GM12878 (cell line): ENCODE measurements at regions not wholly inside any gene's neighbourhood (a gene's known extent, or its start where the extent isn't known, plus 50 kb on each side); places are given as distances from the start of the nearest gene placed in this dataset.

ENCODE experiments used
- ATAC-seq: fragments of 200-7000 bp; cut with Tn5 transposase; 3 replicates; pipeline ENCODE4 v1.9.1; 2020; ENCODE audit warnings: mild to moderate bottlenecking, moderate library complexity
- BruUV-seq: library from RNA; stranded (reverse); fragments of 400-500 nt; replicated peaks from 2 replicates; lab custom pipeline; 2021; lab: Mats Ljungman, UMichigan
- CTCF ChIA-PET: fragments of 300-600 bp; sonication (Branson Sonifier 250); formaldehyde crosslinking; extraction: SDS; loops from one replicate; lab custom pipeline; 2021; ENCODE audit warnings: inconsistent platforms; lab: Yijun Ruan, JAX
- POLR2A ChIA-PET: fragments of 350-600 bp; formaldehyde crosslinking; extraction: SDS; loops from one replicate; lab custom pipeline; 2021; ENCODE audit warnings: inconsistent platforms; lab: Charles Lee
- RAD21 ChIA-PET: fragments of 300-600 bp; sonication (Branson Sonifier 250); formaldehyde crosslinking; loops from one replicate; lab custom pipeline; 2023; ENCODE audit warnings: antibody characterized with exemption; ENCODE audit not compliant: unreplicated experiment; lab: Charles Lee
- SMC1A ChIA-PET: fragments of 300-600 bp; sonication (Branson Sonifier 250); formaldehyde crosslinking; loops from one replicate; lab custom pipeline; 2023; ENCODE audit not compliant: unreplicated experiment, uncharacterized antibody; lab: Charles Lee
- DNase-seq: peaks from one replicate; pipeline ENCODE4 v3.0.0-alpha.2; 2011; ENCODE audit warnings: low read depth, low spot score
- FAIRE-seq: peaks from 3 replicates; lab custom pipeline; 2011; peaks lifted over from hg19 to GRCh38; lab: Jason Lieb, UNC
- H2AFZ ChIP-seq: 2 replicates; pipeline ENCODE4 v1.6.0; 2011; ENCODE audit warnings: low read depth, low read length, control low read depth; ENCODE audit not compliant: control insufficient read depth
- H3K27ac ChIP-seq: 2 replicates; pipeline ENCODE4 v1.5.1; 2011; ENCODE audit warnings: control low read depth; ENCODE audit not compliant: control insufficient read depth, insufficient read depth
- H3K27me3 ChIP-seq, 2 experiments: replicated peaks in 1 of 2; 2 replicates each; pipeline versions ENCODE4 v1.6.0 to v1.6.1; 2011; ENCODE audit warnings: low read length in 1 of 2; ENCODE audit not compliant: control insufficient read depth in 2 of 2, insufficient read depth in 2 of 2
- H3K36me3 ChIP-seq, 2 experiments: 2 replicates each; pipeline ENCODE4 v1.5.1; 2011; ENCODE audit warnings: low read length in 1 of 2; ENCODE audit not compliant: control insufficient read depth in 2 of 2, insufficient read depth in 2 of 2
- H3K4me1 ChIP-seq: 2 replicates; pipeline ENCODE4 v1.6.1; 2011; ENCODE audit warnings: mild to moderate bottlenecking, low read length, moderate library complexity, mixed read lengths; ENCODE audit not compliant: control insufficient read depth, insufficient read depth
- H3K4me2 ChIP-seq: 2 replicates; pipeline ENCODE4 v1.6.0; 2011; ENCODE audit warnings: control low read depth; ENCODE audit not compliant: control insufficient read depth, insufficient read depth
- H3K4me3 ChIP-seq: fragments of 200-600 bp; sonication (generic); 2 replicates; pipeline ENCODE4 v1.5.1; 2016
- H3K79me2 ChIP-seq: 2 replicates; pipeline ENCODE4 v1.6.0; 2011; ENCODE audit warnings: low read length; ENCODE audit not compliant: control insufficient read depth, insufficient read depth
- H3K9ac ChIP-seq: 2 replicates; pipeline ENCODE4 v1.8.0; 2011; ENCODE audit warnings: low read length, control low read depth, mixed read lengths; ENCODE audit not compliant: control insufficient read depth, insufficient read depth
- H3K9me3 ChIP-seq: replicated peaks from 3 replicates; pipeline ENCODE4 v1.5.1; 2011; ENCODE audit warnings: mild to moderate bottlenecking, low read length; ENCODE audit not compliant: control insufficient read depth, insufficient read depth
- H4K20me1 ChIP-seq: 2 replicates; pipeline ENCODE4 v1.6.0; 2011; ENCODE audit not compliant: control insufficient read depth, insufficient read depth
- ASH2L ChIP-seq: fragments of 300-600, 200-600 bp; sonication (generic); IDR thresholded peaks from 2 replicates; pipeline ENCODE4 v1.6.1; 2017; ENCODE audit warnings: low read depth, mild to moderate bottlenecking, borderline replicate concordance
- BHLHE40 ChIP-seq, 2 experiments: fragments of 450-650 bp in 1 of 2; IDR thresholded peaks; 2 replicates each; pipeline ENCODE4 v1.6.1; 2011 to 2017; ENCODE audit warnings: low read depth in 2 of 2, borderline replicate concordance in 1 of 2, improper control_type of control experiment in 1 of 2, low read length in 1 of 2, mild to moderate bottlenecking in 1 of 2
- CREB1 ChIP-seq: IDR thresholded peaks from 2 replicates; pipeline ENCODE4 v1.6.1; 2012; ENCODE audit warnings: low read depth, mild to moderate bottlenecking, inconsistent platforms
- FOXK2 ChIP-seq: fragments of 450-650 bp; IDR thresholded peaks from 2 replicates; pipeline ENCODE4 v1.6.1; 2017; ENCODE audit warnings: mild to moderate bottlenecking, moderate library complexity
- MTA3 ChIP-seq: IDR thresholded peaks from 2 replicates; pipeline ENCODE4 v1.6.1; 2012; ENCODE audit warnings: low read length, inconsistent platforms, borderline replicate concordance
- PBX3 ChIP-seq: IDR thresholded peaks from 2 replicates; pipeline ENCODE4 v1.6.1; 2011; ENCODE audit warnings: mild to moderate bottlenecking, low read depth, low read length, moderate library complexity; ENCODE audit not compliant: insufficient replicate concordance
- POLR2A ChIP-seq: IDR thresholded peaks from 2 replicates; pipeline ENCODE4 v1.6.1; 2011; ENCODE audit warnings: low read depth, mild to moderate bottlenecking, low read length
- POLR2AphosphoS2 ChIP-seq: IDR thresholded peaks from 2 replicates; pipeline ENCODE4 v1.6.1; 2011; ENCODE audit warnings: low read depth, mild to moderate bottlenecking, low read length, improper control_type of control experiment, moderate library complexity
- POLR2AphosphoS5 ChIP-seq: IDR thresholded peaks from 2 replicates; pipeline ENCODE4 v1.6.1; 2011; ENCODE audit warnings: mild to moderate bottlenecking, low read length, inconsistent platforms
- POU2F2 ChIP-seq: IDR thresholded peaks from 3 replicates; pipeline ENCODE4 v1.6.1; 2011; ENCODE audit warnings: low read depth, mild to moderate bottlenecking, low read length, borderline replicate concordance
- SPI1 ChIP-seq: IDR thresholded peaks from 2 replicates; pipeline ENCODE4 v1.6.1; 2011; ENCODE audit warnings: low read depth, mild to moderate bottlenecking, low read length, moderate library complexity, borderline replicate concordance; ENCODE audit not compliant: insufficient read depth
- TARDBP ChIP-seq: IDR thresholded peaks from 2 replicates; pipeline ENCODE4 v1.6.1; 2016; ENCODE audit warnings: borderline replicate concordance
- TCF12 ChIP-seq: IDR thresholded peaks from 2 replicates; pipeline ENCODE4 v1.6.1; 2011; ENCODE audit warnings: low read depth, mild to moderate bottlenecking, low read length
- TCF7 ChIP-seq: IDR thresholded peaks from 2 replicates; pipeline ENCODE4 v1.6.1; 2014; ENCODE audit warnings: antibody characterized with exemption, borderline replicate concordance
- WGBS: methylation state at CpG from one replicate; pipeline ENCODE4 v1.1.6; 2016; ENCODE audit warnings: low lambda C conversion rate; ENCODE audit not compliant: insufficient replicate concordance, insufficient coverage; ENCODE audit errors: missing lambda C conversion rate; 5-methylcytosine and 5-hydroxymethylcytosine counted together
- in situ Hi-C: fragments of 300-500 bp; cut with MboI; formaldehyde crosslinking; loops from 9 replicates; pipeline ENCODE4 v1.14.3; 2018; ENCODE audit warnings: mixed read lengths
- intact Hi-C: fragments of 100-400 bp; cut with micrococcal nuclease; formaldehyde crosslinking; loops from one replicate; pipeline ENCODE4 v1.14.2; 2022; ENCODE audit not compliant: unreplicated experiment
- TF ChIP-seq, protein P1 (sequence below): fragments of 450-650 bp; IDR thresholded peaks from 2 replicates; pipeline ENCODE4 v1.6.1; 2014; ENCODE audit warnings: mild to moderate bottlenecking

- TF ChIP-seq PBX3: no peak
- TF ChIP-seq TARDBP: no peak
- no peak for TF ChIP-seq FOXK2
- TF ChIP-seq TCF7: no peak
- no peak for TF ChIP-seq POLR2AphosphoS5
- TF ChIP-seq, protein P1, sequence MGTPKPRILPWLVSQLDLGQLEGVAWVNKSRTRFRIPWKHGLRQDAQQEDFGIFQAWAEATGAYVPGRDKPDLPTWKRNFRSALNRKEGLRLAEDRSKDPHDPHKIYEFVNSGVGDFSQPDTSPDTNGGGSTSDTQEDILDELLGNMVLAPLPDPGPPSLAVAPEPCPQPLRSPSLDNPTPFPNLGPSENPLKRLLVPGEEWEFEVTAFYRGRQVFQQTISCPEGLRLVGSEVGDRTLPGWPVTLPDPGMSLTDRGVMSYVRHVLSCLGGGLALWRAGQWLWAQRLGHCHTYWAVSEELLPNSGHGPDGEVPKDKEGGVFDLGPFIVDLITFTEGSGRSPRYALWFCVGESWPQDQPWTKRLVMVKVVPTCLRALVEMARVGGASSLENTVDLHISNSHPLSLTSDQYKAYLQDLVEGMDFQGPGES: no peak
- TF ChIP-seq BHLHE40 (IDR thresholded peaks at IDR 0.05; ENCODE audit: borderline replicate concordance in 1 of 2, low read depth in 2 of 2, low read length in 1 of 2): no peak
- TF ChIP-seq POLR2AphosphoS2: no peak
- no peak for TF ChIP-seq MTA3
Observed at GRCh38 chr1:60921175-60921574, 161.2 kb upstream of the NFIA start (continued).

- no peak overlapping the region for H3K4me3 ChIP-seq
- no peaks in the 10 kb centered on the region for H3K9me3 ChIP-seq
- no peak overlapping the region for H3K4me2 ChIP-seq
- H2AFZ ChIP-seq: no peak overlapping the region
- H3K27me3 ChIP-seq: no peaks in the 10 kb centered on the region; a peak in 1 of 4 replicates
- RAD21 ChIA-PET: no interaction called here
- no TSS peak for BruUV-seq
- SMC1A ChIA-PET: no interaction called here
- H4K20me1 ChIP-seq: no peaks in the 10 kb centered on the region
- WGBS: 22% methylated on average over 2 of the region's 2 CpGs
- H3K36me3 ChIP-seq: no peaks in the 10 kb centered on the region
- POLR2A ChIA-PET: interaction anchor here (0.6 kb wide), 1 partner anchor 158 kb away, joined by 9 read pairs; no protein-coding TSS in a partner anchor
- DNase-seq (no peak), FAIRE-seq (no peak), ATAC-seq (no peak)
- no peak overlapping the region for H3K9ac ChIP-seq
- intact Hi-C loops: no loop called here
- TF ChIP-seq POU2F2: no peak
- TF ChIP-seq SPI1: no peak
- no peak for TF ChIP-seq TCF12
- TF ChIP-seq ASH2L: no peak
- TF ChIP-seq CREB1: no peak
- no peak for TF ChIP-seq POLR2A
- H3K4me1 ChIP-seq: no peaks in the 10 kb centered on the region
- in situ Hi-C loops: no loop called here
- CTCF ChIA-PET: no interaction called here
- no peaks in the 10 kb centered on the region for H3K79me2 ChIP-seq
- no peak overlapping the region for H3K27ac ChIP-seq
Observed at GRCh38 chr1:60920561-60920960, 161.8 kb upstream of the NFIA start.
